ENCODE measurements at regions not wholly inside any gene's neighbourhood (a gene's known extent, or its start where the extent isn't known, plus 50 kb on each side); places are given as distances from the start of the nearest gene placed in this dataset.

GRCh38 chr18:45267622-45268021, 347.7 kb upstream of the SLC14A2 start:
- ATAC-seq (no peak), DNase-seq (ENCODE audit: low read depth, low spot score) (no peak)
- no TSS peak for BruUV-seq (replicated peaks)
- Histone ChIP-seq H4K20me1 (ENCODE audit: insufficient read depth) (no peaks in the 10 kb centered on the region), H3K79me2 (ENCODE audit: insufficient read depth, low read length) (no peaks in the 10 kb centered on the region), H3K27ac (ENCODE audit: low read depth, low read length) (no peak overlapping the region), H2AFZ (ENCODE audit: low read depth, low read length, poor library complexity, severe bottlenecking) (no peak overlapping the region), H3K9ac (ENCODE audit: low read length) (no peak overlapping the region), H3K9me2 (ENCODE audit: insufficient read depth) (no peaks in the 10 kb centered on the region), H3K36me3 (ENCODE audit: control insufficient read depth in 1 of 2, insufficient read depth in 2 of 2, low read length in 2 of 2) (no peaks in the 10 kb centered on the region), H3K27me3 (ENCODE audit: insufficient read depth, low read length) (no peaks in the 10 kb centered on the region), H3K9me3 (ENCODE audit: control insufficient read depth in 1 of 2, insufficient read depth in 1 of 2, low read depth in 1 of 2, low read length in 2 of 2) (no peaks in the 10 kb centered on the region; a peak in 1 of 4 replicates), H3K4me2 (ENCODE audit: low read length) (no peak overlapping the region), H3K4me3 (replicated peaks in 1 of 2; ENCODE audit: low read depth in 1 of 2, low read length in 2 of 2) (no peak overlapping the region), H3K4me1 (ENCODE audit: control insufficient read depth in 1 of 2, insufficient read depth in 2 of 2, low read length in 2 of 2) (no peaks in the 10 kb centered on the region)
- POLR2A ChIA-PET, result no interaction called here
- TF ChIP-seq POLR2A (IDR thresholded peaks at IDR 0.05; ENCODE audit: borderline replicate concordance, extremely low read depth, insufficient read depth, insufficient read length) (no peak), SIN3A (IDR thresholded peaks at IDR 0.05; ENCODE audit: low read depth) (no peak), SP1 (IDR thresholded peaks at IDR 0.05; ENCODE audit: low read depth) (no peak), JUND (IDR thresholded peaks at IDR 0.05) (no peak), ATF3 (IDR thresholded peaks at IDR 0.05) (no peak), SRF (IDR thresholded peaks at IDR 0.05; ENCODE audit: low read depth) (no peak), CBX3 (IDR thresholded peaks at IDR 0.05; ENCODE audit: low read depth) (no peak), EGR1 (IDR thresholded peaks at IDR 0.05; ENCODE audit: low read depth) (no peak), ZBTB33 (IDR thresholded peaks at IDR 0.05; ENCODE audit: extremely low read depth, insufficient replicate concordance, low read length) (no peak), EZH2 (IDR thresholded peaks at IDR 0.05) (no peak)
- RAD21 ChIA-PET (ENCODE audit: low non-redundant PET in 1 of 2, low total read pairs in 2 of 2, uncharacterized antibody in 2 of 2, unreplicated experiment in 2 of 2), result no interaction called here
- intact Hi-C loops (cut with micrococcal nuclease), result no loop called here
- CTCF ChIA-PET, result no interaction called here

DNA sequence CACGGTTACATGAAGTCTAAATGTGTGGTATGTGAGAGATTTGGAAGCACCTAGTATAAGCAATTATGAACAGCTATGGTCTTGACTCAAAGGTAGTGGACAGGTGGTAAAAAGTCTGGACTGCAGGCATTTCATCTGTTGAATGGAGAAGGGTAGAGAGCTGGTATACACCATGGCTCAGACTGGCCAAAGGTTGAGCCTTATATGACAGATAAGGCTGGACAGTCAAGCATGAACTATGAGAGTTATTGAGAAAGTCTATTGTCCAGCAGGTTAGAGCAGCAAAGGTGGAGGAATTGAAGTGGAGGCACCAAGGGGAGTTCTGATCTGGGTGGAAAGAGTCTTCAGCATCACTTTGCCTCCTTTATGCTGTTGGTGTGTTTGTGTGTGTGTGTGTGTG, 346.7 kb upstream of the SLC14A2 start:
- H3K9me2 ChIP-seq (ENCODE audit: insufficient read depth), result no peaks in the 10 kb centered on the region
- no peaks in the 10 kb centered on the region for H3K36me3 ChIP-seq (ENCODE audit: control insufficient read depth in 1 of 2, insufficient read depth in 2 of 2, low read length in 2 of 2)
- no peaks in the 10 kb centered on the region; a peak in 1 of 4 replicates for H3K9me3 ChIP-seq (ENCODE audit: control insufficient read depth in 1 of 2, insufficient read depth in 1 of 2, low read depth in 1 of 2, low read length in 2 of 2)
- DNase-seq (ENCODE audit: low read depth, low spot score) (no peak), ATAC-seq (no peak)
- H3K4me2 ChIP-seq (ENCODE audit: low read length), result no peak overlapping the region
- no peak overlapping the region for H3K27ac ChIP-seq (ENCODE audit: low read depth, low read length)
- no peaks in the 10 kb centered on the region for H4K20me1 ChIP-seq (ENCODE audit: insufficient read depth)
- H3K4me3 ChIP-seq (replicated peaks in 1 of 2; ENCODE audit: low read depth in 1 of 2, low read length in 2 of 2), result no peak overlapping the region
- H3K9ac ChIP-seq (ENCODE audit: low read length), result no peak overlapping the region
- no TSS peak for BruUV-seq (replicated peaks)
- no peak for TF ChIP-seq EGR1 (IDR thresholded peaks at IDR 0.05; ENCODE audit: low read depth)
- H3K79me2 ChIP-seq (ENCODE audit: insufficient read depth, low read length), result no peaks in the 10 kb centered on the region
- CTCF ChIA-PET, result no interaction called here
- POLR2A ChIA-PET, result no interaction called here
- H3K4me1 ChIP-seq (ENCODE audit: control insufficient read depth in 1 of 2, insufficient read depth in 2 of 2, low read length in 2 of 2), result no peaks in the 10 kb centered on the region
- intact Hi-C loops (cut with micrococcal nuclease), result no loop called here
- H3K27me3 ChIP-seq (ENCODE audit: insufficient read depth, low read length), result no peaks in the 10 kb centered on the region
- RAD21 ChIA-PET (ENCODE audit: low non-redundant PET in 1 of 2, low total read pairs in 2 of 2, uncharacterized antibody in 2 of 2, unreplicated experiment in 2 of 2), result no interaction called here
- no peak overlapping the region for H2AFZ ChIP-seq (ENCODE audit: low read depth, low read length, poor library complexity, severe bottlenecking)
